ENCODE measurements at regions not wholly inside any gene's neighbourhood (a gene's known extent, or its start where the extent isn't known, plus 50 kb on each side); places are given as distances from the start of the nearest gene placed in this dataset.

GRCh38 chr9:105157171-105157583 lies 87.3 kb upstream of the SLC44A1 start:
- Histone ChIP-seq H3K4me1 (no peaks in the 10 kb centered on the region), H3K27ac (no peak overlapping the region), H3K9me3 (no peaks in the 10 kb centered on the region), H3K36me3 (no peaks in the 10 kb centered on the region), H3K27me3 (no peaks in the 10 kb centered on the region), H3K4me3 (no peak overlapping the region), H3K9ac (ENCODE audit: low read depth in 2 of 2, low read length in 2 of 2) (no peak overlapping the region)
- peak; percentile 37 for TF ChIP-seq CTCF (IDR thresholded peaks at IDR 0.05)
- intact Hi-C loops (cut with DNase I) = loop anchor here (2.0 to 5.0 kb wide), 2 partner anchors 260 to 294 kb away; no protein-coding TSS in a partner anchor
- peak; percentile 42 for DNase-seq

- H3K9me3 ChIP-seq = no peaks in the 10 kb centered on the region
- no peak overlapping the region for H3K27ac ChIP-seq
- H3K9ac ChIP-seq (ENCODE audit: low read depth in 2 of 2, low read length in 2 of 2) = no peak overlapping the region
- no peak overlapping the region for H3K4me3 ChIP-seq
- DNase-seq = no peak
- no peaks in the 10 kb centered on the region for H3K36me3 ChIP-seq
- no peaks in the 10 kb centered on the region for H3K27me3 ChIP-seq
- no peaks in the 10 kb centered on the region for H3K4me1 ChIP-seq
- intact Hi-C loops (cut with DNase I) = loop anchor here (2.0 to 5.0 kb wide), 2 partner anchors 231 to 259 kb away; no protein-coding TSS in a partner anchor
- TF ChIP-seq CTCF (IDR thresholded peaks at IDR 0.05) = no peak
Measured at GRCh38 chr9:105158020-105158419, 86.4 kb upstream of the SLC44A1 start.

GRCh38 chr9:105158898-105159297 lies 85.6 kb upstream of the SLC44A1 start:
- intact Hi-C loops (cut with DNase I) = loop anchor here (2.0 to 5.0 kb wide), 2 partner anchors 232 to 258 kb away; no protein-coding TSS in a partner anchor
- H3K9ac ChIP-seq (ENCODE audit: low read depth in 2 of 2, low read length in 2 of 2) = no peak overlapping the region
- H3K27ac ChIP-seq = no peak overlapping the region
- no peaks in the 10 kb centered on the region for H3K27me3 ChIP-seq
- H3K36me3 ChIP-seq = no peaks in the 10 kb centered on the region
- no peak overlapping the region for H3K4me3 ChIP-seq
- DNase-seq = no peak
- no peaks in the 10 kb centered on the region for H3K9me3 ChIP-seq
- no peak for TF ChIP-seq CTCF (IDR thresholded peaks at IDR 0.05)
- no peaks in the 10 kb centered on the region for H3K4me1 ChIP-seq

- no peaks in the 10 kb centered on the region for H3K4me1 ChIP-seq
- no peak for TF ChIP-seq CTCF (IDR thresholded peaks at IDR 0.05)
- H3K27me3 ChIP-seq = no peaks in the 10 kb centered on the region
- H3K9me3 ChIP-seq = no peaks in the 10 kb centered on the region
- no peak overlapping the region for H3K4me3 ChIP-seq
- H3K9ac ChIP-seq (ENCODE audit: low read depth in 2 of 2, low read length in 2 of 2) = no peak overlapping the region
- H3K36me3 ChIP-seq = no peaks in the 10 kb centered on the region
- intact Hi-C loops (cut with DNase I) = no loop called here
- DNase-seq = no peak
- H3K27ac ChIP-seq = no peak overlapping the region
Measured at GRCh38 chr9:105168870-105169319, 75.6 kb upstream of the SLC44A1 start.

- Histone ChIP-seq H3K9ac (ENCODE audit: low read depth in 2 of 2, low read length in 2 of 2) (no peak overlapping the region), H3K4me3 (no peak overlapping the region), H3K36me3 (no peaks in the 10 kb centered on the region), H3K27me3 (no peaks in the 10 kb centered on the region), H3K9me3 (no peaks in the 10 kb centered on the region), H3K4me1 (no peaks in the 10 kb centered on the region), H3K27ac (no peak overlapping the region)
- no peak for TF ChIP-seq CTCF (IDR thresholded peaks at IDR 0.05)
- no peak for DNase-seq
- intact Hi-C loops (cut with DNase I) = no loop called here
Measured at GRCh38 chr9:105171076-105171475, 73.4 kb upstream of the SLC44A1 start.

All from colonic mucosa (tissue), 4 donors.